Heart right ventricle (tissue), 16 donors: ENCODE measurements at regions not wholly inside any gene's neighbourhood (a gene's known extent, or its start where the extent isn't known, plus 50 kb on each side); places are given as distances from the start of the nearest gene placed in this dataset.

Source experiments
- ATAC-seq, 8 donors: fragments of 200-7000 bp; cut with Tn5 transposase; one replicate each; pipeline ENCODE4 v1.9.1; 2020; ENCODE audit warnings: mild to moderate bottlenecking in 8 of 8, moderate library complexity in 8 of 8, moderate number of reproducible peaks in 1 of 8
- DNase-seq, 2 donors: peaks; one replicate each; pipeline ENCODE4 v3.0.0-alpha.2; 2020
- H3K27ac ChIP-seq, 10 donors: fragments of 200-600 bp; sonication (generic) in 2 of 10; one replicate each; pipeline versions ENCODE4 v1.5.0 to v1.8.0; 2020 to 2022; ENCODE audit warnings: mild to moderate bottlenecking in 3 of 10
- H3K27me3 ChIP-seq, 7 donors: fragments of 200-600 bp; one replicate each; pipeline ENCODE4 v1.8.0; 2021 to 2022; ENCODE audit warnings: mild to moderate bottlenecking in 2 of 7
- H3K36me3 ChIP-seq, 9 donors: fragments of 200-600 bp; sonication (generic) in 1 of 9; one replicate each; pipeline versions ENCODE4 v1.5.0 to v1.8.0; 2020 to 2022; ENCODE audit warnings: mild to moderate bottlenecking in 2 of 9
- H3K4me1 ChIP-seq, 9 donors: fragments of 200-600 bp; sonication (generic) in 1 of 9; one replicate each; pipeline versions ENCODE4 v1.5.0 to v1.8.0; 2020 to 2022; ENCODE audit warnings: mild to moderate bottlenecking in 4 of 9
- H3K4me3 ChIP-seq, 10 donors: fragments of 200-600 bp; sonication (generic) in 2 of 10; one replicate each; pipeline versions ENCODE4 v1.5.0 to v1.8.0; 2020 to 2022; ENCODE audit warnings: mild to moderate bottlenecking in 7 of 10, moderate library complexity in 2 of 10
- H3K9me3 ChIP-seq, 11 donors: fragments of 200-600 bp in 10 of 11; sonication (generic) in 2 of 11; one replicate each; pipeline versions ENCODE4 v1.5.0 to v1.8.0; 2013 to 2022; ENCODE audit warnings: mild to moderate bottlenecking in 2 of 11, control low read depth in 1 of 11, moderate library complexity in 1 of 11
- WGBS, 2 donors: extraction: QIAGEN DNeasy Blood & Tissue Kit; methylation state at CpG; one replicate each; pipeline ENCODE4 v1.1.7; 2013; ENCODE audit warnings: inconsistent platforms in 1 of 2; 5-methylcytosine and 5-hydroxymethylcytosine counted together
- intact Hi-C, 10 donors: fragments of 100-400 bp; cut with DNase I; formaldehyde crosslinking; loops; one replicate each; pipeline versions ENCODE4 v1.11.1 to v1.14.2; 2022
- TF ChIP-seq, protein P1 (sequence below), 9 donors: fragments of 200-600 bp; sonication (generic) in 2 of 9; IDR thresholded peaks; one replicate each; pipeline versions ENCODE4 v1.5.0 to v1.8.0; 2021 to 2022; ENCODE audit warnings: antibody characterized with exemption in 9 of 9, mild to moderate bottlenecking in 5 of 9, moderate library complexity in 1 of 9
- donor health status: Arrhythmogenic right ventricular cardiomyopathy.
- donor health status: ischemic (EF 13 %, LVEDD 7.1; RV severe dilation, severe dysfunction).
- donor health status: healthy with polysubstance abuse.
- donor health status: DM: no; HTN: yes; CAD: no.
- donor health status: DM: no; HTN: no; CAD: no.
- donor health status: ischemic (EF 25% LVEDD 6.9; RV normal size, moderate dysfunction).
- donor health status: ischemic (EF 25% LVEDD 5.7; RV mildly dilated, moderate dysfunction).
- donor health status: healthy.
- donor health status: DM: yes; HTN: yes; CAD: no.
- donor health status: Ischemic cardiomyopathy.
- donor health status: ischemic (EF 35%, LVEDD 5.7; RV mildly dilated, moderate dysfunction).
- donor health status: nonischemic (EF 11% LVEDD 7.7; RV severe dilation, severe dysfunction).
- donor health status: DM: yes; HTN: yes; CAD: no.
- donor health status: PGD.
- donor health status: ischemic (EF 29% LVEDD 5.4; RV normal size, mild dysfunction).
- donor health status: nonischemic (EF 23%, LVEDD 6.1; RV moderate dilation, normal function).

DNA sequence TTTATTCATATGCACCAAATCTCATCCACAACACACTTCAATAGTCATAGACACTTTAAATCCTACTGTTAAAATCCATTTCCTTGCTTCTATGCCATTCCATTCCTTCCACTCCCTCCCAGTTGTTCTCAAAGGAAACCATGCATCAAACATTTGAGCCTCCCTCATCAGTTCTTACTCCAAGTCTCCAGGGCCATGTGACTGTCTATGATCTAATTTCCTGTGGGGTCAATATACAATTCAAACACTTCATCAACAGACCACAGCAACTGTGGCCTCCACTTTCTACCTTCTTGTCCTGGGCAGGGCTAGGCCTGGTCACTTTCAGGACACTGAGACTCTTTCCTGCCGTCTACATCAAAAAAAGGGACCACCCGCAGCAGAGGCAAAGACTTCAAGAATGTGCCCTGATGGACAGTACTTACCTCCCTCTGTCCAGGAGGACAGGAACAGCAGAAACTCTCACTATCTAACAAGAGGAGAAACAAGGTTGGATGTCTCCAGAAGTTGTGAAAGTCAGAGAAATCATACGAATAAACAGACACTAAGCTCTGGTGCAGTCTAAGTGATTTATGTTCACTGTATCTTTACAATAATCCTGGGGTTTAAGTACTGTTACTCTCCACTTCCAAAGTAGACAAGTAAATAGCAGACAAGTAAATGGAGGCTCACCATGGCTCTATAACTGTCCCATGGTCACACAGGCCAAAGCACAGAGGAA, 160.2 kb downstream of the QRSL1 start:
- TF ChIP-seq, protein P1, sequence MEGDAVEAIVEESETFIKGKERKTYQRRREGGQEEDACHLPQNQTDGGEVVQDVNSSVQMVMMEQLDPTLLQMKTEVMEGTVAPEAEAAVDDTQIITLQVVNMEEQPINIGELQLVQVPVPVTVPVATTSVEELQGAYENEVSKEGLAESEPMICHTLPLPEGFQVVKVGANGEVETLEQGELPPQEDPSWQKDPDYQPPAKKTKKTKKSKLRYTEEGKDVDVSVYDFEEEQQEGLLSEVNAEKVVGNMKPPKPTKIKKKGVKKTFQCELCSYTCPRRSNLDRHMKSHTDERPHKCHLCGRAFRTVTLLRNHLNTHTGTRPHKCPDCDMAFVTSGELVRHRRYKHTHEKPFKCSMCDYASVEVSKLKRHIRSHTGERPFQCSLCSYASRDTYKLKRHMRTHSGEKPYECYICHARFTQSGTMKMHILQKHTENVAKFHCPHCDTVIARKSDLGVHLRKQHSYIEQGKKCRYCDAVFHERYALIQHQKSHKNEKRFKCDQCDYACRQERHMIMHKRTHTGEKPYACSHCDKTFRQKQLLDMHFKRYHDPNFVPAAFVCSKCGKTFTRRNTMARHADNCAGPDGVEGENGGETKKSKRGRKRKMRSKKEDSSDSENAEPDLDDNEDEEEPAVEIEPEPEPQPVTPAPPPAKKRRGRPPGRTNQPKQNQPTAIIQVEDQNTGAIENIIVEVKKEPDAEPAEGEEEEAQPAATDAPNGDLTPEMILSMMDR (IDR thresholded peaks at IDR 0.05) = no peak
- WGBS, 2 donors = 70 to 74% methylated on average over 3 of the region's 3 CpGs
- Histone ChIP-seq H3K4me1 (no peaks in the 10 kb centered on the region), H3K9me3 (no peaks in the 10 kb centered on the region), H3K36me3 (no peaks in the 10 kb centered on the region), H3K4me3 (no peak overlapping the region), H3K27ac (no peak overlapping the region), H3K27me3 (peaks cover 0 to 7% (median 3%) of the 10 kb centered on the region in 7 donors)
- no peak for ATAC-seq
- intact Hi-C loops = no loop called here
- no peak for DNase-seq

DNA sequence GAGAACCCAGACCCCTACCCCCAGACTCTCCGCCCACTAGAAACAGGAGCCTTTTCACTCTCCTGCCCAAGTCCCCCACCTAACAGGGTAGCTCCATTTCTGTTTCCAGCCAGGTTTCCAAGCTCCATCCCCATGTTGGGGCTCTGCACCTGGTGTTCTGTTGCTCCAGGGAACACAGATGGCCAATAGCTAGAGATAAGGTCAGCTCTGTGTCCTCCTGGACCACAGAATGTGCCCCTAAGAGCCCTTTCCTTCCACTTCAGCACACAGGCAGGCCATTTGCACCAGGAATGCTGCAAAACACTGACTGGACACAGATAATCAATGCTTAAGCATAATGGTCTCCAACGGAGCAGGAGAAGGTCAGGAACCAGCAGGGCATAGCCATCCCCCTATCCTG, 159.4 kb downstream of the QRSL1 start:
- no peak for ATAC-seq
- DNase-seq = no peak
- WGBS, 2 donors = 78 to 81% methylated on average over 2 of the region's 2 CpGs
- intact Hi-C loops = no loop called here
- no peaks in the 10 kb centered on the region for H3K4me1 ChIP-seq
- H3K27me3 ChIP-seq = peaks cover 0 to 8% (median 5%) of the 10 kb centered on the region in 7 donors
- no peak overlapping the region for H3K27ac ChIP-seq
- TF ChIP-seq, protein P1 (IDR thresholded peaks at IDR 0.05) = no peak
- no peaks in the 10 kb centered on the region for H3K36me3 ChIP-seq
- no peaks in the 10 kb centered on the region for H3K9me3 ChIP-seq
- H3K4me3 ChIP-seq = no peak overlapping the region

DNA sequence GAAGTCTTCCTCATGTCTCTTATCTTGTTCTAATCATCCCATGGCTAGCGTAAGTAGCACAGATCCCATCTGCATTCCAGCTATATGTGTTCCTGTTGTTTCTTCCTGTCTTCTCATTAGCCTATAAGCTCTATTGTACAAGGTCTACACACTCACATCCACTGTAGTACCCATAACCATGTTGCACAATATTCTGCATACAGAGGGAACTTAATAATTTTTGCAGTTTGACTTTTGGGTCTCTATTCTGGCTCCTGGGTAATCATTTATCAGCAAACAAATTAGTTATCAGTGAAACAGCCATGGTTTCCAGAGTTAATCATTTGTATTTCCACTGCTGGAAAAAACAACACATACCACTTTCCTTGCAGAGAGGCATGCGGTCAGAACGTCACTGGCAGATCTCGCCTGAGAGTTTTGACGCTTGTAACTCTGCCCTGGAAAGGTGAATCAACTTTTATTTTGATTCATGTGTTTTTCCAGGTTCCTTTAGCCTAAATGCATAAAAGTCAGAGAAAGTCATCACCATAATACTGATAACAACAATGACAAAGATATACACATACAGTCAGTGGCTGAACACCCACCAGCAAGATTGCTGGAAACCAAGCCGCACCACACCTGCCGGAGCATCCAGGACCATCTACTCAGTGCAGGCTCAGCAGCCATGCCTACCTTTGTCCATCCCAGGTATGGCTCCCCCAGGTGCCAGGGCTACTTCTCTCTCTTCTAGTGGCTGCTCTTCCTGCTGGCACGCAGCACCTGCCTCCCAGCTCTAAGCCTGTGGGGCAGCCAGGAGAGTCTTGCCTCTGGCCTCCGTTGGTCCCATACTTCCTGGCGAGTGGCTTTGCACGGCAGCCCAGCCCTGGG, 158.2 kb downstream of the QRSL1 start:
- H3K27ac ChIP-seq = no peak overlapping the region
- peaks cover 0 to 12% (median 5%) of the 10 kb centered on the region in 7 donors for H3K27me3 ChIP-seq
- peaks cover 0 to 2% (median 0%) of the 10 kb centered on the region in 9 donors for H3K4me1 ChIP-seq
- intact Hi-C loops = no loop called here
- H3K4me3 ChIP-seq = no peak overlapping the region
- H3K9me3 ChIP-seq = no peaks in the 10 kb centered on the region
- 65 to 68% methylated on average over 11 of the region's 11 CpGs for WGBS, 2 donors
- TF ChIP-seq, protein P1 (IDR thresholded peaks at IDR 0.05) = no peak
- DNase-seq (no peak), ATAC-seq (no peak)
- no peaks in the 10 kb centered on the region for H3K36me3 ChIP-seq

DNA sequence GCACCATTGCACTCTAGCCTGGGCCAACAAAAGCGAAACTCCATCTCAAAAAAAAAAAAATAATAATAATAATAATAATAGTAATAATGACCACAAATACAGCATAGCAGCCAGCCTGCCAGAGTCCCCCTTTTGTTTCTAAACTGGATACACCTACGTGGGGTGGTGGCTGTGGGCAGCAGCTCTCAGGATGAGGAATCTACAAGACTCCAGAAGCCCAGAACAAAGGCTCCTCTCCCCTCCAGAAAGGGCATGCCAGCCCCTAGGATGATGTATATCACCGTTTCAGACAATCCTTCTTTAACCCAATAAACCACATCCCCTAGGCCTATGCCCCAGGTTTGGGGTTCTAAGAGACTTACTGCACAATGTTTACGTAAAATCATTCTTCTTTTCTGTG, 155.9 kb downstream of the QRSL1 start:
- intact Hi-C loops = no loop called here
- peaks cover 0 to 12% (median 5%) of the 10 kb centered on the region in 7 donors for H3K27me3 ChIP-seq
- no peaks in the 10 kb centered on the region for H3K36me3 ChIP-seq
- no peak overlapping the region for H3K4me3 ChIP-seq
- no peaks in the 10 kb centered on the region for H3K9me3 ChIP-seq
- DNase-seq (no peak), ATAC-seq (no peak)
- no peak overlapping the region for H3K27ac ChIP-seq
- peaks cover 0 to 5% (median 0%) of the 10 kb centered on the region in 9 donors for H3K4me1 ChIP-seq
- 74 to 77% methylated on average over 4 of the region's 4 CpGs for WGBS, 2 donors
- TF ChIP-seq, protein P1 (IDR thresholded peaks at IDR 0.05) = no peak
